RWPE1 (cell line): ENCODE measurements at regions not wholly inside any gene's neighbourhood (a gene's known extent, or its start where the extent isn't known, plus 50 kb on each side); places are given as distances from the start of the nearest gene placed in this dataset.

Experiments
- CTCF ChIA-PET: fragments of 350-600 bp; sonication (Branson Sonifier 250); formaldehyde crosslinking; extraction: SDS; loops from one replicate; lab custom pipeline; 2021; lab: Yijun Ruan, JAX
- POLR2A ChIA-PET: fragments of 400-600 bp; formaldehyde crosslinking; extraction: SDS; loops from one replicate; lab custom pipeline; 2020; ENCODE audit warnings: antibody characterized with exemption; ENCODE audit not compliant: low non-redundant PET; lab: Yijun Ruan, JAX
- DNase-seq: peaks from one replicate; pipeline ENCODE4 v3.0.0; 2012; ENCODE audit warnings: low spot score
- H3K27ac ChIP-seq: fragments of 450-650 bp; 2 replicates; pipeline ENCODE4 v1.5.1; 2017
- TF ChIP-seq, protein P1 (sequence below): fragments of 450-650 bp; conservative IDR thresholded peaks from 2 replicates; pipeline ENCODE4 v1.5.1; 2017; ENCODE audit warnings: low read depth, mild to moderate bottlenecking

GRCh38 chr6:112466373-112467151, 119.4 kb downstream of the RFPL4B start:
- POLR2A ChIA-PET, result no interaction called here
- CTCF ChIA-PET, result no interaction called here
- peak; percentile 42 for DNase-seq
- no peak overlapping the region for H3K27ac ChIP-seq
- TF ChIP-seq, protein P1, sequence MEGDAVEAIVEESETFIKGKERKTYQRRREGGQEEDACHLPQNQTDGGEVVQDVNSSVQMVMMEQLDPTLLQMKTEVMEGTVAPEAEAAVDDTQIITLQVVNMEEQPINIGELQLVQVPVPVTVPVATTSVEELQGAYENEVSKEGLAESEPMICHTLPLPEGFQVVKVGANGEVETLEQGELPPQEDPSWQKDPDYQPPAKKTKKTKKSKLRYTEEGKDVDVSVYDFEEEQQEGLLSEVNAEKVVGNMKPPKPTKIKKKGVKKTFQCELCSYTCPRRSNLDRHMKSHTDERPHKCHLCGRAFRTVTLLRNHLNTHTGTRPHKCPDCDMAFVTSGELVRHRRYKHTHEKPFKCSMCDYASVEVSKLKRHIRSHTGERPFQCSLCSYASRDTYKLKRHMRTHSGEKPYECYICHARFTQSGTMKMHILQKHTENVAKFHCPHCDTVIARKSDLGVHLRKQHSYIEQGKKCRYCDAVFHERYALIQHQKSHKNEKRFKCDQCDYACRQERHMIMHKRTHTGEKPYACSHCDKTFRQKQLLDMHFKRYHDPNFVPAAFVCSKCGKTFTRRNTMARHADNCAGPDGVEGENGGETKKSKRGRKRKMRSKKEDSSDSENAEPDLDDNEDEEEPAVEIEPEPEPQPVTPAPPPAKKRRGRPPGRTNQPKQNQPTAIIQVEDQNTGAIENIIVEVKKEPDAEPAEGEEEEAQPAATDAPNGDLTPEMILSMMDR, result no peak

GRCh38 chr6:112468359-112468758, 121.2 kb downstream of the RFPL4B start:
- H3K27ac ChIP-seq, result no peak overlapping the region
- TF ChIP-seq, protein P1, result no peak
- ChIA-PET CTCF (no interaction called here), POLR2A (no interaction called here)
- peak; percentile 20 for DNase-seq

GRCh38 chr6:112469306-112469705, 122.2 kb downstream of the RFPL4B start:
- ChIA-PET CTCF (no interaction called here), POLR2A (no interaction called here)
- no peak overlapping the region for H3K27ac ChIP-seq
- TF ChIP-seq, protein P1, result no peak
- DNase-seq, result no peak

- H3K27ac ChIP-seq, result no peak overlapping the region
Observed at GRCh38 chr6:112470376-112470775, 123.2 kb downstream of the RFPL4B start.

GRCh38 chr6:112470950-112471349, 123.8 kb downstream of the RFPL4B start:
- no peak overlapping the region for H3K27ac ChIP-seq
- TF ChIP-seq, protein P1, result no peak
- no peak for DNase-seq
- ChIA-PET POLR2A (no interaction called here), CTCF (interaction anchor here (0.6 kb wide), 1 partner anchor 199 kb away, joined by 3 read pairs; no protein-coding TSS in a partner anchor)

More at GRCh38 chr6:112470376-112470775, 123.2 kb downstream of the RFPL4B start:
- ChIA-PET POLR2A (no interaction called here), CTCF (no interaction called here)
- no peak for DNase-seq
- TF ChIP-seq, protein P1, result no peak

GRCh38 chr6:112475083-112475482, 128.0 kb downstream of the RFPL4B start:
- ChIA-PET CTCF (no interaction called here), POLR2A (no interaction called here)
- DNase-seq, result no peak
- H3K27ac ChIP-seq, result no peak overlapping the region
- TF ChIP-seq, protein P1, result no peak
